HepG2 (cell line): ENCODE measurements at regions not wholly inside any gene's neighbourhood (a gene's known extent, or its start where the extent isn't known, plus 50 kb on each side); places are given as distances from the start of the nearest gene placed in this dataset.

Experiments used
- ATAC-seq: fragments of 200-7000 bp; cut with Tn5 transposase; 3 replicates; pipeline ENCODE4 v1.9.1; 2020; ENCODE audit warnings: mild to moderate bottlenecking, moderate library complexity
- BruUV-seq: library from RNA; stranded (reverse); fragments of 400-500 nt; replicated peaks from 2 replicates; lab custom pipeline; 2021; lab: Mats Ljungman, UMichigan
- CTCF ChIA-PET: fragments of 300-600 bp; formaldehyde crosslinking; extraction: SDS; loops from one replicate; lab custom pipeline; 2021; ENCODE audit warnings: low total read pairs, inconsistent platforms, low intra/inter-chr PET ratio; lab: Yijun Ruan, JAX
- POLR2A ChIA-PET: fragments of 350-600 bp; sonication (Branson Sonifier 250); formaldehyde crosslinking; loops from one replicate; lab custom pipeline; 2020; ENCODE audit warnings: antibody characterized with exemption, inconsistent platforms; lab: Yijun Ruan, JAX
- DNase-seq: peaks from one replicate; pipeline ENCODE4 v3.0.0-alpha.2; 2015; ENCODE audit warnings: low spot score
- FAIRE-seq: peaks from 3 replicates; lab custom pipeline; 2011; peaks lifted over from hg19 to GRCh38; lab: Jason Lieb, UNC
- H2AFZ ChIP-seq: one replicate; pipeline ENCODE4 v1.6.1; 2011; ENCODE audit warnings: low read length, inconsistent platforms
- H3K27ac ChIP-seq: fragments of 300-600 bp; 3 replicates; pipeline ENCODE4 v1.8.0; 2011; ENCODE audit warnings: mixed run types, mild to moderate bottlenecking, mixed read lengths, low read length, inconsistent platforms; ENCODE audit not compliant: insufficient read depth; ENCODE audit errors: extremely low read length
- H3K27me3 ChIP-seq, 2 experiments: fragments of 200-600 bp in 1 of 2; 2 replicates in 1 of 2; 3 replicates in 1 of 2; pipeline versions ENCODE4 v1.6.0 to v1.8.0; 2011; ENCODE audit warnings: low read length in 2 of 2, mild to moderate bottlenecking in 2 of 2, moderate library complexity in 2 of 2, inconsistent platforms in 1 of 2; ENCODE audit not compliant: insufficient read depth in 2 of 2, control insufficient read depth in 1 of 2
- H3K36me3 ChIP-seq, 2 experiments: fragments of 200-600 bp in 1 of 2; replicated peaks in 1 of 2; 2 replicates in 1 of 2; 3 replicates in 1 of 2; pipeline versions ENCODE4 v1.5.1 to v1.8.0; 2011; ENCODE audit warnings: low read length in 2 of 2, inconsistent platforms in 1 of 2; ENCODE audit not compliant: insufficient read depth in 2 of 2, control insufficient read depth in 1 of 2
- H3K4me1 ChIP-seq: 2 replicates; pipeline ENCODE4 v1.5.1; 2012; ENCODE audit warnings: low read length, inconsistent platforms; ENCODE audit not compliant: insufficient read depth
- H3K4me2 ChIP-seq: 2 replicates; pipeline ENCODE4 v1.6.0; 2011; ENCODE audit warnings: low read depth, low read length, inconsistent platforms
- H3K4me3 ChIP-seq, 3 experiments: fragments of 200-600 bp in 1 of 3; sonication (generic), shearing (Covaris generic) in 1 of 3; replicated peaks in 1 of 3; 2 replicates each; pipeline ENCODE4 v1.5.1; 2011 to 2016; ENCODE audit warnings: low read length in 3 of 3, inconsistent platforms in 2 of 3, low read depth in 2 of 3, mild to moderate bottlenecking in 2 of 3, control low read depth in 1 of 3, mixed read lengths in 1 of 3; ENCODE audit not compliant: insufficient read depth in 1 of 3
- H3K79me2 ChIP-seq: one replicate; pipeline ENCODE4 v1.6.1; 2011; ENCODE audit warnings: low read length, inconsistent platforms; ENCODE audit not compliant: insufficient read depth
- H3K9ac ChIP-seq: 2 replicates; pipeline ENCODE4 v1.6.0; 2011; ENCODE audit warnings: mild to moderate bottlenecking, low read depth, low read length, inconsistent platforms; ENCODE audit not compliant: insufficient read depth
- H3K9me3 ChIP-seq: 2 replicates; pipeline ENCODE4 v1.5.1; 2012; ENCODE audit warnings: mild to moderate bottlenecking, low read length
- H4K20me1 ChIP-seq: 2 replicates; pipeline ENCODE4 v1.6.0; 2011; ENCODE audit warnings: inconsistent platforms, mild to moderate bottlenecking, low read length, moderate library complexity; ENCODE audit not compliant: insufficient read depth
- ARID2 ChIP-seq: sonication (generic); formaldehyde crosslinking; IDR thresholded peaks from 2 replicates; pipeline ENCODE4 v1.8.1; 2022; ENCODE audit warnings: mild to moderate bottlenecking, missing genetic modification reagents, borderline replicate concordance
- EP300 ChIP-seq, 3 experiments: sonication (generic) in 1 of 3; formaldehyde crosslinking in 1 of 3; IDR thresholded peaks; 2 replicates each; pipeline versions ENCODE4 v1.5.1 to v1.6.1; 2011 to 2020; ENCODE audit warnings: low read depth in 2 of 3, low read length in 2 of 3, borderline replicate concordance in 1 of 3, improper control_type of control experiment in 1 of 3, mild to moderate bottlenecking in 1 of 3, missing genetic modification reagents in 1 of 3, moderate library complexity in 1 of 3
- GPN1 ChIP-seq: sonication (generic); formaldehyde crosslinking; IDR thresholded peaks from 2 replicates; pipeline ENCODE4 v1.5.1; 2020; ENCODE audit warnings: missing genetic modification reagents, borderline replicate concordance
- IRX3 ChIP-seq: sonication (generic); formaldehyde crosslinking; IDR thresholded peaks from 2 replicates; pipeline ENCODE4 v1.8.1; 2023; ENCODE audit warnings: mild to moderate bottlenecking, low read depth, missing genetic modification reagents, borderline replicate concordance
- PHF8 ChIP-seq: sonication (generic); formaldehyde crosslinking; IDR thresholded peaks from 2 replicates; pipeline ENCODE4 v1.5.0; 2020; ENCODE audit warnings: missing genetic modification reagents
- PRPF4 ChIP-seq: fragments of 200-400 bp; formaldehyde crosslinking; IDR thresholded peaks from 2 replicates; pipeline ENCODE4 v1.6.1; 2016; ENCODE audit warnings: low read length, low read depth; ENCODE audit not compliant: poor library complexity, severe bottlenecking
- REXO4 ChIP-seq: sonication (generic); formaldehyde crosslinking; IDR thresholded peaks from 2 replicates; pipeline ENCODE4 v1.8.0; 2022; ENCODE audit warnings: missing genetic modification reagents, mild to moderate bottlenecking, borderline replicate concordance
- TRAFD1 ChIP-seq: sonication (generic); formaldehyde crosslinking; IDR thresholded peaks from 2 replicates; pipeline ENCODE4 v1.5.1; 2020; ENCODE audit warnings: missing genetic modification reagents, mild to moderate bottlenecking, borderline replicate concordance
- ZFAT ChIP-seq: sonication (generic); formaldehyde crosslinking; conservative IDR thresholded peaks from 2 replicates; pipeline ENCODE4 v1.8.1; 2023; ENCODE audit warnings: missing genetic modification reagents, inconsistent platforms
- ZNF124 ChIP-seq: sonication (generic); formaldehyde crosslinking; IDR thresholded peaks from 2 replicates; pipeline ENCODE4 v1.4.0; 2020; ENCODE audit warnings: missing genetic modification reagents
- ZNF572 ChIP-seq: sonication (generic); formaldehyde crosslinking; IDR thresholded peaks from 2 replicates; pipeline ENCODE4 v1.5.1; 2020; ENCODE audit warnings: mild to moderate bottlenecking, missing genetic modification reagents
- ZNF614 ChIP-seq: IDR thresholded peaks from 2 replicates; pipeline ENCODE4 v1.6.1; 2018; ENCODE audit warnings: missing biosample characterization, missing genetic modification reagents, inconsistent platforms, borderline replicate concordance
- ZNF687 ChIP-seq: sonication (generic); formaldehyde crosslinking; IDR thresholded peaks from 2 replicates; pipeline ENCODE4 v1.5.1; 2020; ENCODE audit warnings: mild to moderate bottlenecking, missing genetic modification reagents, moderate library complexity
- ZSCAN31 ChIP-seq: sonication (generic); formaldehyde crosslinking; IDR thresholded peaks from 2 replicates; pipeline ENCODE4 v1.5.0; 2020; ENCODE audit warnings: low read depth, mild to moderate bottlenecking, missing genetic modification reagents
- WGBS: methylation state at CpG from one replicate; pipeline ENCODE4 v1.1.6; 2017; ENCODE audit warnings: low lambda C conversion rate; 5-methylcytosine and 5-hydroxymethylcytosine counted together
- in situ Hi-C: cut with HindIII; loops from 2 replicates; pipeline ENCODE4 v1.10.0; 2017; ENCODE audit warnings: low pct_unique_long_range_greater_than_20kb; ENCODE audit not compliant: extremely low pct_ligation_motif_present
- intact Hi-C: fragments of 100-400 bp; cut with micrococcal nuclease; formaldehyde crosslinking; loops from one replicate; pipeline ENCODE4 v1.10.0; 2022; ENCODE audit not compliant: unreplicated experiment

GRCh38 chr18:34976534-34976898 is 64.7 kb upstream of the MAPRE2 start:
- POLR2A ChIA-PET = interaction anchor here (1.2 to 5.3 kb wide), 2 partner anchors 48 to 63 kb away, joined by 3 to 42 read pairs; no protein-coding TSS in a partner anchor
- 2% methylated on average over 16 of the region's 19 CpGs for WGBS
- Histone ChIP-seq H4K20me1 (no peaks in the 10 kb centered on the region), H3K4me1 (peaks cover 31% of the 10 kb centered on the region), H3K9me3 (no peaks in the 10 kb centered on the region), H3K9ac (peak overlapping the region; percentile 82), H3K27ac (peak overlapping the region; percentile 46), H3K4me3 (peak overlapping the region; percentile 71 to 98 (median 97)), H3K36me3 (no peaks in the 10 kb centered on the region), H3K4me2 (peak overlapping the region; percentile 83), H3K79me2 (peaks cover 13% of the 10 kb centered on the region), H3K27me3 (no peaks in the 10 kb centered on the region; a peak in 1 of 5 replicates), H2AFZ (no peak overlapping the region)
- CTCF ChIA-PET = no interaction called here
- no peak for FAIRE-seq
- in situ Hi-C loops (loop anchor here (5.0 kb wide), 2 partner anchors 64 to 109 kb away; no protein-coding TSS in a partner anchor), intact Hi-C loops (loop anchor here (5.0 kb wide), 3 partner anchors 51 to 109 kb away; partner anchors contain the start of gene MAPRE2)
- BruUV-seq = no TSS peak
- no peak for ATAC-seq
- no peak for DNase-seq
- TF ChIP-seq GPN1 (CRISPR knock-in tag) (no peak), TRAFD1 (no peak), ZNF572 (CRISPR knock-in tag) (0 out of 2 replicates have a peak, but pooled peaks have one; percentile 26), ARID2 (CRISPR knock-in tag) (0 out of 2 replicates have a peak, but pooled peaks have one; percentile 1), EP300 (IDR thresholded peaks at IDR 0.05; ENCODE audit: low read depth in 2 of 2, low read length in 2 of 2) (no peak), EP300 (CRISPR knock-in tag; IDR thresholded peaks at IDR 0.05; ENCODE audit: borderline replicate concordance) (0 out of 2 replicates have a peak, but pooled peaks have one; percentile 8), ZNF124 (peak; percentile 57; the same call in 1 of the 2 replicates), ZFAT (CRISPR knock-in tag) (0 out of 2 replicates have a peak, but pooled peaks have one; percentile 46), REXO4 (no peak), ZNF614 (CRISPR knock-in tag) (0 out of 2 replicates have a peak, but pooled peaks have one; percentile 28), PHF8 (peak; percentile 60; the same call in 1 of the 2 replicates), ZNF687 (no peak), IRX3 (CRISPR knock-in tag) (0 out of 2 replicates have a peak, but pooled peaks have one; percentile 17), ZSCAN31 (CRISPR knock-in tag) (0 out of 2 replicates have a peak, but pooled peaks have one; percentile 81), PRPF4 (no peak)
